Neuronal stem cell (in vitro differentiated cells): ENCODE measurements at regions not wholly inside any gene's neighbourhood (a gene's known extent, or its start where the extent isn't known, plus 50 kb on each side); places are given as distances from the start of the nearest gene placed in this dataset.
"Not testable (repeated sequence)": the region's sequence is repeated elsewhere in the genome, so short reads cannot be mapped to it uniquely, and the experiment has no call there.

Experiments
- DNase-seq: peaks from one replicate; pipeline ENCODE4 v3.0.0-alpha.2; 2013; ENCODE audit warnings: low spot score
- H2AFZ ChIP-seq: one replicate; pipeline ENCODE4 v1.6.1; 2013; ENCODE audit warnings: mild to moderate bottlenecking, low read length, inconsistent platforms
- H2AK5ac ChIP-seq: 2 replicates; pipeline ENCODE4 v1.6.1; 2013; ENCODE audit warnings: low read depth, mild to moderate bottlenecking, inconsistent platforms, low read length, moderate library complexity, mixed read lengths
- H2BK120ac ChIP-seq: 2 replicates; pipeline ENCODE4 v1.6.1; 2013; ENCODE audit warnings: low read depth, mild to moderate bottlenecking, inconsistent platforms, low read length, moderate library complexity, mixed read lengths
- H2BK12ac ChIP-seq: one replicate; pipeline ENCODE4 v1.6.1; 2013; ENCODE audit warnings: low read length, inconsistent platforms
- H2BK15ac ChIP-seq: 2 replicates; pipeline ENCODE4 v1.6.1; 2013; ENCODE audit warnings: mild to moderate bottlenecking, low read length, inconsistent platforms, mixed read lengths
- H2BK5ac ChIP-seq: one replicate; pipeline ENCODE4 v1.6.1; 2013; ENCODE audit warnings: inconsistent platforms, mild to moderate bottlenecking, low read length, moderate library complexity
- H3K14ac ChIP-seq: one replicate; pipeline ENCODE4 v1.6.1; 2013; ENCODE audit warnings: low read length, inconsistent platforms
- H3K18ac ChIP-seq: 2 replicates; pipeline ENCODE4 v1.6.1; 2013; ENCODE audit warnings: low read length, inconsistent platforms
- H3K23ac ChIP-seq: 2 replicates; pipeline ENCODE4 v1.6.1; 2013; ENCODE audit warnings: low read depth, mild to moderate bottlenecking, mixed read lengths, low read length, inconsistent platforms; ENCODE audit not compliant: poor library complexity
- H3K27ac ChIP-seq: replicated peaks from 3 replicates; pipeline ENCODE4 v1.5.1; 2013; ENCODE audit warnings: low read length, inconsistent platforms
- H3K27me3 ChIP-seq, 3 experiments: 2 replicates each; pipeline ENCODE4 v1.6.1; 2013; ENCODE audit warnings: low read length in 3 of 3, mild to moderate bottlenecking in 2 of 3, inconsistent platforms in 1 of 3, low read depth in 1 of 3, mixed read lengths in 1 of 3, moderate library complexity in 1 of 3; ENCODE audit not compliant: control insufficient read depth in 3 of 3, insufficient read depth in 3 of 3
- H3K36me3 ChIP-seq, 2 donors: replicated peaks in 1 of 2; 2 replicates each; pipeline ENCODE4 v1.6.1; 2013; ENCODE audit warnings: low read length in 2 of 2; ENCODE audit not compliant: control insufficient read depth in 2 of 2, insufficient read depth in 2 of 2
- H3K4ac ChIP-seq: 2 replicates; pipeline ENCODE4 v1.6.1; 2013; ENCODE audit warnings: inconsistent platforms, mild to moderate bottlenecking, low read length, moderate library complexity
- H3K4me1 ChIP-seq, 2 donors: 1 replicate in 1 of 2; 2 replicates in 1 of 2; pipeline ENCODE4 v1.6.1; 2013; ENCODE audit warnings: low read length in 2 of 2, low read depth in 1 of 2; ENCODE audit not compliant: control insufficient read depth in 2 of 2, insufficient read depth in 1 of 2
- H3K4me2 ChIP-seq: one replicate; pipeline ENCODE4 v1.6.1; 2013; ENCODE audit warnings: mild to moderate bottlenecking, low read length, inconsistent platforms; ENCODE audit not compliant: insufficient read depth, poor library complexity, severe bottlenecking
- H3K4me3 ChIP-seq, 2 donors: 2 replicates each; pipeline ENCODE4 v1.5.1; 2013; ENCODE audit warnings: low read length in 2 of 2, mild to moderate bottlenecking in 2 of 2, inconsistent platforms in 1 of 2, moderate library complexity in 1 of 2
- H3K79me1 ChIP-seq: one replicate; pipeline ENCODE4 v1.6.1; 2013; ENCODE audit warnings: low read depth, mild to moderate bottlenecking, inconsistent platforms, low read length, moderate library complexity
- H3K9ac ChIP-seq: one replicate; pipeline ENCODE4 v1.6.1; 2013; ENCODE audit warnings: mild to moderate bottlenecking, low read depth, low read length, inconsistent platforms; ENCODE audit not compliant: poor library complexity
- H3K9me3 ChIP-seq, 2 donors: replicated peaks in 1 of 2; 2 replicates each; pipeline versions ENCODE3 to v1.6.1; 2013; ENCODE audit warnings: low read length in 2 of 2, mild to moderate bottlenecking in 2 of 2, inconsistent platforms in 1 of 2, low read depth in 1 of 2, mixed read lengths in 1 of 2, moderate library complexity in 1 of 2; ENCODE audit not compliant: control insufficient read depth in 2 of 2, insufficient read depth in 1 of 2
- H4K8ac ChIP-seq: one replicate; pipeline ENCODE4 v1.6.1; 2013; ENCODE audit warnings: low read depth, mild to moderate bottlenecking, inconsistent platforms, low read length, moderate library complexity
- H4K91ac ChIP-seq: one replicate; pipeline ENCODE4 v1.6.1; 2013; ENCODE audit warnings: low read length, low read depth, mild to moderate bottlenecking, inconsistent platforms; ENCODE audit not compliant: poor library complexity
- WGBS, 2 donors: extraction: QIAGEN DNeasy Blood & Tissue Kit; methylation state at CpG; one replicate each; pipeline ENCODE4 v1.1.7; 2013; ENCODE audit warnings: missing lambda C conversion rate in 2 of 2, mixed read lengths in 1 of 2; ENCODE audit not compliant: insufficient read length in 2 of 2, insufficient replicate concordance in 1 of 2; ENCODE audit errors: extremely low coverage in 2 of 2; 5-methylcytosine and 5-hydroxymethylcytosine counted together

GRCh38 chr1:244773513-244773912 is 61.9 kb upstream of the COX20 start:
- WGBS, 2 donors, result no CpG with 5 or more reads among the region's 1 CpG
- no peak overlapping the region for H4K91ac ChIP-seq
- H2AK5ac ChIP-seq, result no peak overlapping the region
- peaks cover 0 to 1% of the 10 kb centered on the region in 2 donors for H3K9me3 ChIP-seq
- no peaks in the 10 kb centered on the region for H3K27me3 ChIP-seq
- no peaks in the 10 kb centered on the region for H3K36me3 ChIP-seq
- H3K4ac ChIP-seq, result no peak overlapping the region
- no peak for DNase-seq
- H3K18ac ChIP-seq, result no peak overlapping the region
- no peak overlapping the region for H3K9ac ChIP-seq
- H2BK5ac ChIP-seq, result no peak overlapping the region
- H2BK15ac ChIP-seq, result no peak overlapping the region
- no peaks in the 10 kb centered on the region for H3K4me1 ChIP-seq
- no peak overlapping the region for H3K23ac ChIP-seq
- H3K4me2 ChIP-seq, result no peak overlapping the region
- no peak overlapping the region for H3K14ac ChIP-seq
- no peak overlapping the region for H2AFZ ChIP-seq
- no peak overlapping the region for H4K8ac ChIP-seq
- H3K4me3 ChIP-seq, result no peak overlapping the region
- H3K79me1 ChIP-seq, result no peaks in the 10 kb centered on the region
- no peak overlapping the region for H2BK120ac ChIP-seq
- H3K27ac ChIP-seq, result no peak overlapping the region
- H2BK12ac ChIP-seq, result no peak overlapping the region

- H2AK5ac ChIP-seq, H3K4ac ChIP-seq, H3K36me3 ChIP-seq, H3K4me3 ChIP-seq, H3K4me1 ChIP-seq, DNase-seq, H3K4me2 ChIP-seq, H3K23ac ChIP-seq, H3K18ac ChIP-seq, H3K27me3 ChIP-seq, H2BK15ac ChIP-seq, H2BK5ac ChIP-seq, H3K9ac ChIP-seq, H4K8ac ChIP-seq, H3K14ac ChIP-seq, H2AFZ ChIP-seq, H3K9me3 ChIP-seq, H3K79me1 ChIP-seq, H2BK120ac ChIP-seq, H2BK12ac ChIP-seq, H4K91ac ChIP-seq, H3K27ac ChIP-seq: not testable (repeated sequence)
- WGBS, 2 donors, result no CpG with 5 or more reads among the region's 1 CpG
Observed at GRCh38 chr1:244776783-244777182, 58.7 kb upstream of the COX20 start.

- no peak for DNase-seq
- no CpG with 5 or more reads among the region's 2 CpGs for WGBS, 2 donors
- H2AK5ac ChIP-seq, result no peak overlapping the region
- no peak overlapping the region for H3K9ac ChIP-seq
- H2BK5ac ChIP-seq, result no peak overlapping the region
- H3K4ac ChIP-seq, result no peak overlapping the region
- H3K27ac ChIP-seq, result no peak overlapping the region
- H2BK15ac ChIP-seq, result no peak overlapping the region
- no peak overlapping the region for H3K4me3 ChIP-seq
- H3K27me3 ChIP-seq, result no peaks in the 10 kb centered on the region
- no peaks in the 10 kb centered on the region for H3K4me1 ChIP-seq
- H3K23ac ChIP-seq, result no peak overlapping the region
- no peaks in the 10 kb centered on the region for H3K36me3 ChIP-seq
- no peak overlapping the region for H4K91ac ChIP-seq
- H3K14ac ChIP-seq, result no peak overlapping the region
- H3K9me3 ChIP-seq, result peaks cover 0 to 3% of the 10 kb centered on the region in 2 donors
- no peak overlapping the region for H2AFZ ChIP-seq
- no peak overlapping the region for H2BK120ac ChIP-seq
- H3K79me1 ChIP-seq, result no peaks in the 10 kb centered on the region
- H4K8ac ChIP-seq, result no peak overlapping the region
- no peak overlapping the region for H3K4me2 ChIP-seq
- H2BK12ac ChIP-seq, result no peak overlapping the region
- H3K18ac ChIP-seq, result no peak overlapping the region
Observed at GRCh38 chr1:244778344-244778743, 57.1 kb upstream of the COX20 start.

- H3K4me2 ChIP-seq, result no peak overlapping the region
- H3K9me3 ChIP-seq, result peaks cover 0 to 3% of the 10 kb centered on the region in 2 donors
- no peak overlapping the region for H2AK5ac ChIP-seq
- no peaks in the 10 kb centered on the region for H3K79me1 ChIP-seq
- no peak overlapping the region for H3K14ac ChIP-seq
- no peak overlapping the region for H3K23ac ChIP-seq
- no peak overlapping the region for H3K4me3 ChIP-seq
- no peaks in the 10 kb centered on the region for H3K4me1 ChIP-seq
- H2BK5ac ChIP-seq, result no peak overlapping the region
- no peak overlapping the region for H2BK15ac ChIP-seq
- no peak overlapping the region for H2BK120ac ChIP-seq
- no peaks in the 10 kb centered on the region for H3K36me3 ChIP-seq
- no peak overlapping the region for H4K8ac ChIP-seq
- H2BK12ac ChIP-seq, result no peak overlapping the region
- H3K27ac ChIP-seq, result no peak overlapping the region
- H3K27me3 ChIP-seq, result no peaks in the 10 kb centered on the region
- no peak for DNase-seq
- H3K9ac ChIP-seq, result no peak overlapping the region
- H3K18ac ChIP-seq, result no peak overlapping the region
- H4K91ac ChIP-seq, result no peak overlapping the region
- no CpG with 5 or more reads among the region's 5 CpGs for WGBS, 2 donors
- no peak overlapping the region for H3K4ac ChIP-seq
- no peak overlapping the region for H2AFZ ChIP-seq
Observed at GRCh38 chr1:244779410-244779809, 56.0 kb upstream of the COX20 start.
